T-helper 1 cell treated with Interleukin-12 subunit alpha and Interleukin-12 subunit beta and Interleukin-4 antibody, amounts not matched to agents 30 μg/mL and 1 μg/mL, for 36 hours (primary cell): ENCODE measurements at regions not wholly inside any gene's neighbourhood (a gene's known extent, or its start where the extent isn't known, plus 50 kb on each side); places are given as distances from the start of the nearest gene placed in this dataset.
"Not testable (repeated sequence)": the region's sequence is repeated elsewhere in the genome, so short reads cannot be mapped to it uniquely, and the experiment has no call there.

Source experiments
- H3K27ac Mint-ChIP-seq: one replicate; pipeline ENCODE4 v1.8.0; 2021; ENCODE audit warnings: mild to moderate bottlenecking, mixed read lengths
- H3K27me3 Mint-ChIP-seq: one replicate; pipeline ENCODE4 v1.8.0; 2021; ENCODE audit warnings: low read depth, mixed read lengths
- H3K36me3 Mint-ChIP-seq: one replicate; pipeline ENCODE4 v1.8.0; 2021; ENCODE audit warnings: low read depth, mixed read lengths
- H3K4me1 Mint-ChIP-seq: one replicate; pipeline ENCODE4 v1.8.0; 2021; ENCODE audit warnings: low read depth, mixed read lengths
- H3K4me3 Mint-ChIP-seq: one replicate; pipeline ENCODE4 v1.8.0; 2021; ENCODE audit warnings: mild to moderate bottlenecking, moderate library complexity, mixed read lengths
- H3K9me3 Mint-ChIP-seq: one replicate; pipeline ENCODE4 v1.8.0; 2021; ENCODE audit warnings: mixed read lengths

GRCh38 chr5:159509002-159509660, 178.8 kb upstream of the IL12B start:
- Mint-ChIP-seq H3K4me1 (no peaks in the 10 kb centered on the region), H3K36me3 (no peaks in the 10 kb centered on the region), H3K9me3 (no peaks in the 10 kb centered on the region), H3K27me3 (peaks cover 56% of the 10 kb centered on the region), H3K27ac (no peak overlapping the region), H3K4me3 (no peak overlapping the region)

GRCh38 chr5:159510282-159510681, 180.0 kb upstream of the IL12B start:
- H3K9me3 Mint-ChIP-seq = no peaks in the 10 kb centered on the region
- no peak overlapping the region for H3K4me3 Mint-ChIP-seq
- H3K36me3 Mint-ChIP-seq = no peaks in the 10 kb centered on the region
- H3K27ac Mint-ChIP-seq = no peak overlapping the region
- H3K4me1 Mint-ChIP-seq = peaks cover 2% of the 10 kb centered on the region
- H3K27me3 Mint-ChIP-seq = peaks cover 56% of the 10 kb centered on the region

- no peak overlapping the region for H3K27ac Mint-ChIP-seq
- H3K27me3 Mint-ChIP-seq = peaks cover 54% of the 10 kb centered on the region
- H3K4me1 Mint-ChIP-seq = peaks cover 8% of the 10 kb centered on the region
- H3K9me3 Mint-ChIP-seq = no peaks in the 10 kb centered on the region
- no peaks in the 10 kb centered on the region for H3K36me3 Mint-ChIP-seq
- no peak overlapping the region for H3K4me3 Mint-ChIP-seq
Measured at GRCh38 chr5:159511570-159511969, 181.3 kb upstream of the IL12B start.

- no peak overlapping the region for H3K4me3 Mint-ChIP-seq
- H3K27me3 Mint-ChIP-seq = peaks cover 50% of the 10 kb centered on the region
- no peak overlapping the region for H3K27ac Mint-ChIP-seq
- peaks cover 9% of the 10 kb centered on the region for H3K4me1 Mint-ChIP-seq
- no peaks in the 10 kb centered on the region for H3K9me3 Mint-ChIP-seq
- no peaks in the 10 kb centered on the region for H3K36me3 Mint-ChIP-seq
Measured at GRCh38 chr5:159512064-159512463, 181.8 kb upstream of the IL12B start.

- H3K36me3 Mint-ChIP-seq = no peaks in the 10 kb centered on the region
- no peak overlapping the region for H3K4me3 Mint-ChIP-seq
- H3K27ac Mint-ChIP-seq = no peak overlapping the region
- H3K9me3 Mint-ChIP-seq = no peaks in the 10 kb centered on the region
- H3K4me1 Mint-ChIP-seq = peaks cover 9% of the 10 kb centered on the region
- peaks cover 46% of the 10 kb centered on the region for H3K27me3 Mint-ChIP-seq
Measured at GRCh38 chr5:159514229-159514810, 184.0 kb upstream of the IL12B start.

- peaks cover 46% of the 10 kb centered on the region for H3K27me3 Mint-ChIP-seq
- peaks cover 9% of the 10 kb centered on the region for H3K4me1 Mint-ChIP-seq
- no peaks in the 10 kb centered on the region for H3K36me3 Mint-ChIP-seq
- no peak overlapping the region for H3K4me3 Mint-ChIP-seq
- H3K27ac Mint-ChIP-seq = no peak overlapping the region
- no peaks in the 10 kb centered on the region for H3K9me3 Mint-ChIP-seq
Measured at GRCh38 chr5:159515197-159515596, 184.9 kb upstream of the IL12B start.

GRCh38 chr5:159515909-159516415, 185.7 kb upstream of the IL12B start:
- Mint-ChIP-seq H3K9me3 (no peaks in the 10 kb centered on the region), H3K4me1 (peaks cover 9% of the 10 kb centered on the region), H3K27ac (no peak overlapping the region), H3K4me3 (no peak overlapping the region), H3K27me3 (peaks cover 46% of the 10 kb centered on the region), H3K36me3 (no peaks in the 10 kb centered on the region)

GRCh38 chr5:159518371-159518770, 188.1 kb upstream of the IL12B start:
- no peak overlapping the region for H3K27ac Mint-ChIP-seq
- no peaks in the 10 kb centered on the region for H3K9me3 Mint-ChIP-seq
- H3K4me1 Mint-ChIP-seq = peaks cover 9% of the 10 kb centered on the region
- no peaks in the 10 kb centered on the region for H3K36me3 Mint-ChIP-seq
- no peak overlapping the region for H3K4me3 Mint-ChIP-seq
- H3K27me3 Mint-ChIP-seq = peaks cover 28% of the 10 kb centered on the region

- Mint-ChIP-seq H3K27ac (no peak overlapping the region), H3K36me3 (no peaks in the 10 kb centered on the region), H3K27me3 (peaks cover 26% of the 10 kb centered on the region), H3K4me1 (peaks cover 9% of the 10 kb centered on the region), H3K9me3 (no peaks in the 10 kb centered on the region), H3K4me3 (no peak overlapping the region)
Measured at GRCh38 chr5:159519365-159519764, 189.1 kb upstream of the IL12B start.

GRCh38 chr5:159522841-159523240, 192.6 kb upstream of the IL12B start:
- H3K27me3 Mint-ChIP-seq = peaks cover 14% of the 10 kb centered on the region
- H3K4me1 Mint-ChIP-seq = no peaks in the 10 kb centered on the region
- H3K36me3 Mint-ChIP-seq = no peaks in the 10 kb centered on the region
- no peaks in the 10 kb centered on the region for H3K9me3 Mint-ChIP-seq
- H3K4me3 Mint-ChIP-seq = no peak overlapping the region
- no peak overlapping the region for H3K27ac Mint-ChIP-seq

- H3K4me1 Mint-ChIP-seq, H3K36me3 Mint-ChIP-seq, H3K27ac Mint-ChIP-seq, H3K9me3 Mint-ChIP-seq, H3K27me3 Mint-ChIP-seq, H3K4me3 Mint-ChIP-seq: not testable (repeated sequence)
Measured at GRCh38 chr5:159524279-159524678, 194.0 kb upstream of the IL12B start.

- Mint-ChIP-seq H3K27me3 (peaks cover 10% of the 10 kb centered on the region), H3K36me3 (no peaks in the 10 kb centered on the region), H3K4me1 (no peaks in the 10 kb centered on the region), H3K27ac (no peak overlapping the region), H3K4me3 (no peak overlapping the region), H3K9me3 (peaks cover 4% of the 10 kb centered on the region)
Measured at GRCh38 chr5:159525117-159525516, 194.8 kb upstream of the IL12B start.

- Mint-ChIP-seq H3K9me3 (peaks cover 4% of the 10 kb centered on the region), H3K4me3 (no peak overlapping the region), H3K27ac (no peak overlapping the region), H3K27me3 (peaks cover 7% of the 10 kb centered on the region), H3K4me1 (no peaks in the 10 kb centered on the region), H3K36me3 (no peaks in the 10 kb centered on the region)
Measured at GRCh38 chr5:159527546-159528254, 197.4 kb upstream of the IL12B start.

GRCh38 chr5:159531554-159532105, 201.3 kb upstream of the IL12B start:
- Mint-ChIP-seq H3K36me3 (no peaks in the 10 kb centered on the region), H3K9me3 (peaks cover 4% of the 10 kb centered on the region), H3K4me1 (no peaks in the 10 kb centered on the region), H3K27ac (no peak overlapping the region), H3K4me3 (no peak overlapping the region), H3K27me3 (peaks cover 4% of the 10 kb centered on the region)

- no peak overlapping the region for H3K27ac Mint-ChIP-seq
- H3K27me3 Mint-ChIP-seq = peaks cover 4% of the 10 kb centered on the region
- H3K36me3 Mint-ChIP-seq = no peaks in the 10 kb centered on the region
- no peaks in the 10 kb centered on the region for H3K4me1 Mint-ChIP-seq
- peaks cover 4% of the 10 kb centered on the region for H3K9me3 Mint-ChIP-seq
- no peak overlapping the region for H3K4me3 Mint-ChIP-seq
Measured at GRCh38 chr5:159533197-159533596, 202.9 kb upstream of the IL12B start.
